Jurkat, Clone E6-1 (cell line): ENCODE measurements at regions not wholly inside any gene's neighbourhood (a gene's known extent, or its start where the extent isn't known, plus 50 kb on each side); places are given as distances from the start of the nearest gene placed in this dataset.

Source experiments
- DNase-seq: peaks from one replicate; pipeline ENCODE4 v3.0.0-alpha.2; 2011; ENCODE audit warnings: low read depth, low spot score
- H3K4me3 ChIP-seq: 2 replicates; pipeline ENCODE4 v1.5.1; 2011; ENCODE audit warnings: mild to moderate bottlenecking, low read length, control low read depth, moderate library complexity

DNA sequence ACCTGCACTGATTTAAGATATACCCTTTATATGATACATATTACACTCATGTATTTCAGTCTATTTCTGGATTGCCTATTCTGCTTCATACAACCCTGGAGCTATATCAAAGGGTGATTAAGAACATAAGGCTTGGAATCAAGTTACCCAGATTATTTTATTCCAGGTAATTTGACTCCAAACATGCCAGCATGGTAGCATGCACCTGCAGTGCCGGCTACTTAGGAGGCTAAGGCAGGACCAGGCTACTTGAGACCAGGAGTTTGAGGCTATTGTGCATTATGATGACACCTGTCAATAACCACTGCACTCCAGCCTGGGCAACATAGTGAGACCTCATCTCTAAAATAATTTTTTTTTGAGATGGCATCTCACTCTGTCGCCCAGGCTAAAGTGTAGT is 50.4 kb upstream of the NEO1 start:
- DNase-seq: no peak
- no peak overlapping the region for H3K4me3 ChIP-seq

DNA sequence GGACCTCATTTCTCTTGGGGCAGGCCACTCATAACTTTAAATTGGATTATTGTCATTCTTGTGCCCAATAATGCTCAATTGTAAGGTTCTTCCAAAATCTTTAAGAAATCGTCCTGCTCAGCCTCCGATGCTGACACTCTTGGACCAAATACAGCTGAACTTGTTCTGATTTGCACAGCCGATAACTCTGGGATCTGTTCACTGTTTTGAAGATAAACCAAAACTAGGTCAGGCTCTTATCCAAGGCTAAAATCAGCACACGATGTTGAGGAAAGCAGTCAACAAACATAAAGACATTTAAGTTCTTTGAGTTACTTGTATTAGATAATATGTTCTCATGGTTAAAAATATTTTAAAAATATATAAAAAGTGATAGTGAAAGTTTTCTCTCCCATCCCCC is 52.0 kb upstream of the NEO1 start:
- DNase-seq: no peak
- no peak overlapping the region for H3K4me3 ChIP-seq

DNA sequence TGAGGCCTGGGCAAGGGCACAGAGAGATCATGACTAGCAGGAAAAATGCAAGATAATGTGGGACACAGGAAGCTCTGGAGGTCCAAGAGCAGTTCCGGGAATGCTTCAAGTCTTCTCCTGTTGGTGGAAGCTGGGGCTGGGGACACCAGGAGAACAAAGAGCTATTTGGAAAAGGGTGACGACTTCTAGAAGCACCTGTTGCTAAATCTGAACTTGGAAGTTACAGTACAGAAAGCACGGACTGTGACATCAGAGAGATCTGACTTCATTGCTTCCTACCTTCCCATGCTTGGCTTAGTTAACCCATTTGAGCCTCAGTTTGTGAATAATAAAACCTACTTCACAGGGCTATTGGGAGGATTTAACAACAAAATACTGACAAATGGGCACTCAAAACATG is 52.7 kb upstream of the NEO1 start:
- DNase-seq: no peak
- H3K4me3 ChIP-seq: no peak overlapping the region

DNA sequence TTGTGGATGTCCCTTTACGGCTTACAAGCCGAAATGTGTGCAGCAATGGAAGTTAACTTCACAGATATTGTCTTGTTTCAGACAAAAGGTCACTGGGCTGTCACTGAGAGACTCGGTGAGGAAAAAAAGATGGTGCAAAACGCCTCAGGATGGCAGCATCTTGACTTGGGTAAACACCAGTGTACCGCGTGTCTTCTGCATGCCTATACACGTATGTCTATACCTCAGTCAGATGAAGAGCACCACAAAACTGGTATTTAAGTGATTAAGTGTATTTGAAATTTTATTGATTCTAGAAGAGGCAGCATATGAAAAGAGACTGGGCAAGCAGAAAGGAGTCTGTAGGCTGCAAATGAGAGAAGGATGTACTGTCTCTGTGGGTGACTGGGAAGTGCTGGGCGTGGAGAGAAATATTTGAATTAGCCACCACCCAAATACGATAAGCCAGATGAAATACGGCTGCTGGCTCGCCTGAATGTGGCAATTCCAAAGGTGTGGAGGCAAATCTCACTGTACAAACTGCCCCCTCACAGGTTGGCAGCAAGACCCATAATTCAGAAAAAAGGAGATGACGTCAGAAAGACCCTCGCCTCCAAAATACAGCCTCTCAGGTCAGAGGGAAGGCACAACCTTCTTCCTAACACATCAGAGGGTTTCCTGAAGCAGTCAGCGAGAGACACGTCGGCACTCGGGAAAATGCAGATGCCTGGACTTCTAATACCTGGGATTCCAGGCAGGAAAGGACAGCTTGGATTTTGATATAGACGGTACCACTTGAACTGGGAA is 53.4 kb upstream of the NEO1 start:
- no peak overlapping the region for H3K4me3 ChIP-seq
- DNase-seq: no peak

DNA sequence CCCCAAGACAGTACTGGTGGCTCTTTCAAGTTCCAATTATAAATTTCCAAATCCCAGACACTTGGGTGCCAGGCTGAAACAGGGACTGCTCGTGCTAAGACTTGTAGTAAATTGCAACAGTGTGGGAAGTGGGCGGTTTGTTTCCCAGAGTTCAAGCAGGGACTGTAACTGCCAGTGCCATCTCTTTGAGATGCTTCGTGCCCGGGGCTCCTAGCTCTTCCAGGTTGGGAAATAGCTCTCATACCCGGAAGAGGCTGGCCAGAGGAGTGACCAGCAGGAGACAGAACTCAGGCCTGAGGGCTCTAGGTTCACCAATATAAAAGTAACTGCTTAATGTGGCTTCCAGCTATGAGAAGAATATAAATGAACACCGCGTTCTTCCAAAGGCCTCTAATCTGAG is 54.0 kb upstream of the NEO1 start:
- no peak for DNase-seq
- H3K4me3 ChIP-seq: no peak overlapping the region

DNA sequence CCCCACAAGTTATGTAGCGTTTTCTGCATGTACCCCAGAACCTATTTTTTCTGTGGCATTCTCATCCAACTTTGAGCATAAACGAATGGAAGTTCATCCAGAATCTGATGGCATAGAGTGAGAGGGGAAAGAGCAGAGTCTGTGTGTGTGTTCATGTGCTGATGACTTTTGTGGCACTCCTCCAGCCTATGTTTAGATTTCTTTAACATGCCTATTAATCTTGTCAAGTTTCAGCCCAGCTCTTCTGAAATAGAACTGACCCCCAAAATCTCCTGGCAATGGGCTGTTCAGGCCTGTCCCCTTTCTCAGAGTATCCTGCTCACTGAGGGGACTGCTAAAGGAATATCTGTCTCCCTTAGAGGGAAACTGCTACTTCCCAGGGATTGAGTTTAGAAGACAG is 56.4 kb upstream of the NEO1 start:
- DNase-seq: no peak
- H3K4me3 ChIP-seq: no peak overlapping the region

DNA sequence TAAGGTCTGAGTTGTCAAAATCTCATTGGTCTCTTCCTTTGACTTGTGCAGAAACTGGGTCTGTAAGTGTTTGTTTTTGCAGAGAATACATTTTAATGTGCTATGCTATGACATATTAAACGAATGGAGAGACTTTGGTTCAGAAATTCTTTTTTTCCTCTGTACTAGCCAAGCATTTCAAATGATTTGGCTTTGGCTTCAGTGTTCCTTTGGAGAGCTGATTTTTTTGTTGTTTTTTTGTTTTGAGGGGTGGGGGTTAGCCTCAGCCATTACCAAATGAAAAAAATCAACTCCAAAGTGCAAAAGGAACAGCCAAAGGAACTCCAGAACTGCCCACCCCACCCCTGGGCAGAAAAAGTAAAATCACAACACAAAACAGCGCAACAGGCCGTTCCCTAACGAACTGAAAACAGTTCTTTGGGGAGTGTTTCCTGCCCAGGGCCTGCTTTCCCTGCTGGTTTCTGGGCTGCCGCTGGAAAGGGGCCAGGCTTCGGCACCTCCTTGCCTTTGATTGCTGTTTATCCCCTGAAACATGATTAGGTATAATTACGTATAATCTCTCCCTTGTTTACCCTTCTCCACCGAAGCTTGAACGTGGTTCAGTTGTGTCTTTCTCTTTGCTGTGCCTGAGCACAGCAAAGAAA is 57.6 kb upstream of the NEO1 start:
- no peak overlapping the region for H3K4me3 ChIP-seq
- DNase-seq: no peak

DNA sequence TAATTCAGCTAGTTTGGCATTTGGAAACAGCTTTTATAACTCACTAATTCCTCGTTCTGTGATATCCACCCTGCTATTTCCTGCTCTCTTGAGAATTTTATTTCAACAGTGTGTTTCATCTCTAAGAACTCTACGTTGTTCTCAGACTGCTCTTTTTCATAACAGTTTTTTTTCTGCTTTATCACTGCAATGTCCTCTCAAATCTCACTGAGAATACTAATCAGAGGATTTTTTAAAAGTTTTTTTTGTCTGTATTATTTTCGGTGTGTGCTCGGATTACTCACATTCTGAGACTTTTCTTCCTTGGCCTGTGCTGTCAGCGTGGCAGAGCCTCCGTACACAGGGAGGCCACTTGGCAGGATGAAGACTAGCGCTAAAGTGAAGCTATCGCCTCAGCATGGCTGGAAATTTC is 59.4 kb upstream of the NEO1 start:
- DNase-seq: no peak
- H3K4me3 ChIP-seq: no peak overlapping the region

DNA sequence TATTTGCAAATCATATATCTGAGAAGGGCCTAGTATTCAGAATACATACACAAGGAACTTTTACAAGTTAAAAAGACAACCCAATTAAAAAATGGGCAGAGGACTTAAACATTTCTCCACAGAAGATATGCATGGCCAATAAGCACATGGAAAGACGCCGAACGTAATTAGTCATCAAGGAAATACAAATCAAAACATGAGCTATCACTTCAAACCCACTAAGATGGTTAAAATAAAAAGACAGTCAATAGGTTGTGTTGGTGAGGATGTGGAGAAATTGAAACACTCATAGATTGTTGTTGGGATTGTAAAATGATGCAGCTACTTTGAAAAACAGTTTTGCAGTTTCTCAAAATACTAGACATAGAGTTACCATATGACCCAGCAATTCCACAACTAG is 61.2 kb upstream of the NEO1 start:
- H3K4me3 ChIP-seq: no peak overlapping the region
- DNase-seq: no peak

DNA sequence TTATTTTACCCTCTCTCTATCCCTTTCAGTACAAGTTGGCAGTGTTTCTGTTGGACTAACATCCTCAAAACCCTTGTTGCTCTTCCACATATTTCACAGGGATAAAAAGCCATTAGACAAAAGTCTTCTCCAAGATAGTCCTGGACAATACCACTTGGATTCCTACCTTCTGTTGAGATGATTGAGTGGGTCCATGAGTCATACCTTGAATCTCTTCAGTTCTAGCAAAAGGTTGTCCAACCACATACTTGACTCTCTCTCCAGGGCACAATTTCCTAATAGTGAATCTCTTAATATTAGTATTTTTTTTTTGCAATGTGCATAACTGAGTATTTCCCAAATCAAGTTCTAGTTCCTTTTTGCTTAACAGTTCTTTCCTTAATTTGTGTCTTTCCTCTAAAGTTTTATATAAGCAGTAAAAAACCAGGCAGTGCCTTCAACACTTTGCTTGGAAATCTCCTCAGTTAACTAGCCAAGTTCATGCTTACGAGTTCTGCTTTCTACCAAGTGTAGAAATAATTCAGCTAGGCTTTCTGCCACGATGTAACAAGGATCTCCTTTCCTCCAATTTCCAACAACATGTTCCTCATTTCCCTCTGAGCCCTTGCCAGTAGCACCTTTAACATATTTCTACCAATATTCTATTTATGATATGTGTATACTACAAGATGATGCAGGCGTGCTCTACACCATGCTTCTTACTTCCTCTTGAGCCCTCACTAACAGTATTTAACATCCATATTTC is 68.3 kb upstream of the NEO1 start:
- no peak for DNase-seq
- no peak overlapping the region for H3K4me3 ChIP-seq

DNA sequence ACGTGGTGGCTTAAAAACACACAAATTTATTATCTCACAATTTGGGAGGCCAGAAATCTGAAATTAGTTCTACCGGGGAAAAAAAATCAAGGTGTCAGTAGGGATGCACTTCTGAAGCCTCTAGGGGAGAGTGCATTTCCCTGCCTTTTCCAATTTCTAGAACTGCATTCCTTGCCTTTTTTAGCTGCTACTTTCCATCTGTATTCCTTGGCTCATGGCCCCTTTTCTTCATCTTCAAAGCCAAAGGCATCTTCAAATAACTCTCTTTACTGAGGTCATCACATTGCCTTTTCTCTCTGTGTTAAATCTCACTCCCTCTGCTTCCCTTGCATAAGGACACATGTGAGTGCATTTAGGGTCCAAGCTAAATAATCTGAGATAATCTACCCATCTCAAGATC is 69.5 kb upstream of the NEO1 start:
- H3K4me3 ChIP-seq: no peak overlapping the region
- DNase-seq: no peak

DNA sequence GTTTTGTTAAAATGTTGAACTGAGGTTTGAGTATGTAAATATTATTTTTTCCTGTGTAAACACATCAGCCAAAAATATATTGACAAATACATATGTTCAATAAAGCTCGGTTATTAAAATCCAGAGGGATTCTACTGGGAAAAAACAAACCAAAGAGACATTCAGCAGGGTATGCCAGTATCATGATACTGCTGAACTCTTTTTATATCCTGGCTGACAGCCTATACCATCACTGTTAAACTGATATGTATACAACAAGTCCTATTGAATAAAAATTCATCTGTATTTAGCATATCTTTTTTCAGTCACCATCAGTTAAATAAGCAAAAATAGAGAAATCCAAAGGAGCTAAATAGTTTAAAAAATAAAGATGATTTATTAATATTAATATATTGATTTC is 71.6 kb upstream of the NEO1 start:
- no peak for DNase-seq
- H3K4me3 ChIP-seq: no peak overlapping the region

DNA sequence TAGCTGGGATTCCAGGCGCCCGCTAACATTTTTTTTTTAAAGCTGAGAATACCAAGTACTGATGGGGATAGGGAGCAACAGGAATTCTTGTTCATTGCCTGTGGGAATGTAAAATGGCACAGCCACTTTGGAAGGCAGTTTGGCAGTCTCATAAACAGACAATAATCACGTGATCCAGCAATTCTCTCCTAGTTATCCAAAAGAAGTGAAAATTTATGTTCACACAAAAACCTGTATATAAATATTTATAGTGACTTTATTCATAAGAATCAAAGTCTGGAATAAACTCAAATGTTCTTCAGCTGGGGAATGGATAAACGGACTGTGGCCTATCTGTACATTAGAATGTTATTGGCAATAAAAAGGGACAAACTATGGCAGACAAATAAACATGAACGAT is 72.5 kb upstream of the NEO1 start:
- no peak overlapping the region for H3K4me3 ChIP-seq
- no peak for DNase-seq

DNA sequence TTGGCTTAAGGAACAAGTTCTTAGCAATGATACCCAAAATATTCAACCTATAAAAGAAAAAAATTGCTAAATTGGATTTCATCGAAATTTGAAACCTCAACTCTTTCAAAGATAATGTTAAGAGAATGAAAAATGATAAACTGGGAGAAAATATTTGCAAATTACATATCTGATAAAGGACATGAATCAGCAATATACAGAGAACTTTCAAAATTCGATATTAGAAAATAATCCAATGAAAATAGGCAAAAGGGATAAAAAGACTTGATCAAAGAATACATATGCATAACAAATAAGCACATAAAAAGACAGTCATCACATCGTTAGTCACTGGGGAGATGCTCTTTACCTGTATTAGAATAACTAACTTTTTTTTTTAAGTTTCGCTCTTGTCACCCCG is 73.0 kb upstream of the NEO1 start:
- H3K4me3 ChIP-seq: no peak overlapping the region
- DNase-seq: no peak

DNA sequence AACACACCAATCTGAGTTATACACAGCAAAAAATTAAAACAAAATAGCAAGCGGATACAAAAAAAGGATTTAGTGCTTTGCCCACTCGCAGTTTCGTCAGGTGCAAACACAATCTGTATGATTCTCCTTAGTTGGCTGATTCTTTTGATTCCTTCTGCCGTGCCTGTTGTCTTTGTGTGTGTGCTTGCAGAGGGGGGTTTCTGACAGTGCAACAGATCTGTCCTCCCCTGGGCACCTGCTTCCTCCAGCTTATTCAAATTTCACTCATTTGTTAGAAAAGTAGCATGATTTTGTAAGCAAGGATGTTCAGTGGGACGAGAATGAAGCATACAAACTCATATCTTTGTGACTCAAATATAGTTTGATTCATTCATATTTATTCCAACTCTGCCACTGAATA is 74.0 kb upstream of the NEO1 start:
- no peak overlapping the region for H3K4me3 ChIP-seq
- no peak for DNase-seq

DNA sequence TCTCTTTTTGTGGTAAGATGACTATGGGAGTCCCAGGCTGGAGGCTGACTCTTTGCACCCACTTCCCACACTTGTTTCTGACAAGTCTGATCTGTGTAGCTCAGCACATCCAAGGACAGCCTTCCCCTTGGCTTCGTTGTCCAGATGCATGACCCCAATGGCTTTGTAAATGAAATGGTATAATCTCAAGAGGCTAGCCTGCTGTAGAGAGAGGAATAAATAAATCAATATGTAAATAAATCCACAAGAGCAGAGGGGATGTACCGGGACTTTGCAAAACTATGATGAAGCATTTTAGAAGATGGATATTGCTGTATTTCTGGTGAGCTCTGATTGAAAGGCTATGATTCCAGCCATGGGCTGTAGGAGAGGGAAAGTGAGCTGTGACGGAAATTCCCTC is 79.9 kb upstream of the NEO1 start:
- no peak overlapping the region for H3K4me3 ChIP-seq
- no peak for DNase-seq

DNA sequence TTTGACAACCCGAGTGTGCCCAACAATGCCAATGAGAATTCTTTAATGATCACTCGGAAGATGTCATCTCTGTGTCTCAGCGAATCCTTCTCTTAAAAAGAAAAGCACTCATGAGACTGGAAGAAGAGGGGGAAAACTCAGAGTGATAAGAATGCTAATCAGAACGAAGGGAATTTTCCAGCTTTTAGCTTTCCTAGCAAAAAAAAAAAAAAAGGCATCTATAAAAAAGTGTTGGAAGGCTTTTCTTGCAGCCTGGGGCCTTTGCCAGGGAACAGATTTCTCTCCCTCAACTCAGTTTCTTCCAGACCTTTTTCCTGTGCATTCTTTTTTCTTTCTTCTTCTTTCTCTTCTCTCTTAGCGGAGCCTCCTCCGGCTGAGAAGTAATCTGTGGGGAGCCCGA is 80.5 kb upstream of the NEO1 start:
- no peak for DNase-seq
- H3K4me3 ChIP-seq: no peak overlapping the region

DNA sequence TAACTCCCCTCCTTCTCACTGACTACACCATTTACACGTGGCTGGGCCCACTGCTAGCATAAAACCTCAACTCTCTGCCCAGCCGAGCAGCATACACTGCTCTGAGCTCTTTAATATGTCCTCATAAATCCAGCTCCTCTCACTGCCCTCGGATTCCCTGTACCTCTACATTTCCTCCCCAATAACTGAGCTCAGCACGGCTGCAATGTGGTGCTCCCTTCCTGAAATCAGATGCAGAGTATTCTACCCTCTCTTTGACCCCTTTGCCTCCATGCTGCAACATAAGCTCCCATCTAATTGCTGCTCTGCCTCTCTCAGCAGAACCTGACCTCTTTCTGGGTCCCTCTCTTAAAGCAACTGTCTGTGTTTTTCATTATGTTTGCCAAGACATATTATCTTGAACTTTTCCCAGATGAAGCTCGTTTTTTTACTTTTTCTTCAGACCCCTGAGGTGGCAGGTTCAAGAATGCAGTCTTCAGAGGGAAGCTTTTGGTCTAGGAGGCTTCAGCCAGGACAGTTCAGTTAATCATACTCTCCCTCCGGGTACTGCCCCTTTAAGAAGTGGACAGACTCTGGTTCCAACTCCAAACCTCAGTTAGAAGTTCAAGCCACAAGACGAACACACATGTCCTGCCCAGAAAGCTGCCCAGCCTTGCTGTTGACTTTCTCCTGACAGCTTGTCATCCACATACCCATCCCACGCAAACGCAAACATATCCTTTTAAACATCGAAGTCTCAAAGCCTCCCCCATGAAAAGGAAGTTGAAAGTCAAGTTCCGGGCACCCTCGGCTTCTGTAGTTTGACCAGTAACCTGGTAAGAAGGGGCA is 81.1 kb upstream of the NEO1 start:
- no peak overlapping the region for H3K4me3 ChIP-seq

DNA sequence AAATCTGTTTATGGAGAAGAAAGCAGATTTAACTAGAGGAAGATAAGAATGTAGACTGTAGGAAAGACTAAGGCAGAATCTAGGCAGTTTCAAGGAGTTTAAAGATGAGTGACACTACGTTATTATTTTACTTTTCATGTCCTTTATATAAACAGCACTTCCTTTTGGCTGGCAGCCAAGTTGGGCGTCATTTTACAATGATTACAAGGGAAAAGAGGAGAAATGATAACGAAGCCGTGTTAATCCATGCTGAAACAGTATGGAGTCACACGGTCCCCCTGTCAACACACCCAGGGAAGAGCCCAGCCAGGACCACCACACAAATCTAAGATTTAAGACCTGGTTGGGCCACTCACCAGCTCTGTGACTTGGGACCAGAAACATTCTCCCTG is 83.7 kb upstream of the NEO1 start:
- no peak overlapping the region for H3K4me3 ChIP-seq
- peak; percentile 6 for DNase-seq

More for the DNA sequence above, 81.1 kb upstream of the NEO1 start:
- DNase-seq: no peak
